GM21423 (cell line): ENCODE measurements at regions not wholly inside any gene's neighbourhood (a gene's known extent, or its start where the extent isn't known, plus 50 kb on each side); places are given as distances from the start of the nearest gene placed in this dataset.
"Not testable (repeated sequence)": the region's sequence is repeated elsewhere in the genome, so short reads cannot be mapped to it uniquely, and the experiment has no call there.

Source experiments
- ATAC-seq: cut with Tn5 transposase; IDR thresholded peaks from one replicate; pipeline ENCODE4 v1.9.1; 2021; ENCODE audit warnings: mild to moderate bottlenecking, moderate library complexity; ENCODE audit not compliant: unreplicated experiment

DNA sequence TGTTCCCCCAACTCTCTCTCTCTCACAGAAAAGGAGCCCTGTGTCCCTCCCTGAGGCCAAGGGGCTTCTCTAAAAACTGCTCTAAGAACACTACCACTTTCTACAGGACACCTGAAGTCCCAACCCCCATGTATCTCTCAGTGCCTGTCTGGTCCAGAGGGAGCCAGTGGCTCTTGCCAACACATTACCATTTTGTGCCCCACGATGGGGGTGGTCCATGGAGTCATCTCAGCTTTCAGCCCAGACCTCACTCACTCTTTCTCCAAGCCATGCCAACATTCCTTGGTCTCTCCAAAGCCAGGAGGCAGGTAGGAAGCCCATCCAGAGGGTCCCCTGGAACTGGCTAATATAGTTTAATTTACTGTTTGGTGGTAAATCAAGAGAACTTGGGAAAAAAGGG, 962.1 kb upstream of the DEFB115 start:
- not testable (repeated sequence) for ATAC-seq

DNA sequence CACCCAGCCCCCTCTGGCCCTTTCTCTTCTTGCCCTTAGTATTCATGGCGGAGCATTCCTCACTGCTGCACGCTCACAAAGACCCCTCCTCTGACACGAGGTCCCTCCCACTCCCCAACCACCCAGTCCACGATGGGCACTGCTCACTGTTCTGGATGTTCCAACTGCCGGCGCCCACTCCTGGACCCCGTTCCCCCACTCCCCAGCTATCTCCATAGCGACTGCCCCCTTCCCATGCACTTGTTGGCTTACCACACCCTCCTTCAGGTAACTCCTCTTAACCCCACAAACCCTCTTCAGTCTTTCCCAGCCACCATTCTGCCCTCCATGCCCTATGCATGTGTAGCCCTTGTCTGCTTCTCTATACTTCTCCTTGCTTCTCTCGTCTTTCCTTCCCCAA, 961.5 kb upstream of the DEFB115 start:
- not testable (repeated sequence) for ATAC-seq

DNA sequence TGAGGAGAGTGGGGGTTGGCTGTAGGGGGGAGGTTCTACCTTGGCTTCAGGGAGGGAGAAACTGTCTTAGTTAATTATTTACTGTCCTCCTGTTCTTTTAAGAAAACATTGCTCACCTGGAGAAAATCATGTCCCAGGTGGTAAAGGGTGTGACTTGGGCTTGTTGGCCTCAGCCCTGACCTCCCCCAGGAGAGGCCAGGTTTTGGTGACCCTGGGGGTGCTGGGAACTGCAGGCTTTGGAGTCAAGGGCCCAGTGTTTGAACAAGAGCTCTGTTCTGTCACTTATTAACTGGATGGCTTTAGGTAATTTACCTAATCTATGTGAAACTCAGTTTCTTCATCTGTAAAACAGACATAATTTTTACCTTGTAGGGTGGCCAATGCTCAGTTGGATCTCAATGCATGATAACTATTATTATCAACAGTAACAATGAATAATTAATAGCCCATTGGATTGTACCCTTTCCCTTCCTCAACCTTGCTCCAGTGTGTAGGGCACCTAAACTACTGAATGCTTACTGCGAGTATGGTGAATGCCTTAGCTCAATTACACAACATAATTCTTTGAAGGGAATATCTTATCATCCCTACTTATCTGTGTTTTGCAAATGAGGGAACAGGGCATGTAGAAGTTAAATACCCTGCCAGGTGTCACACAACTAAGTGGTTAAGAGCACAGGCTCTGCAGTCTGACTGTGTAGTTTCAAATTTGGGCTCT, 959.4 kb upstream of the DEFB115 start:
- not testable (repeated sequence) for ATAC-seq

DNA sequence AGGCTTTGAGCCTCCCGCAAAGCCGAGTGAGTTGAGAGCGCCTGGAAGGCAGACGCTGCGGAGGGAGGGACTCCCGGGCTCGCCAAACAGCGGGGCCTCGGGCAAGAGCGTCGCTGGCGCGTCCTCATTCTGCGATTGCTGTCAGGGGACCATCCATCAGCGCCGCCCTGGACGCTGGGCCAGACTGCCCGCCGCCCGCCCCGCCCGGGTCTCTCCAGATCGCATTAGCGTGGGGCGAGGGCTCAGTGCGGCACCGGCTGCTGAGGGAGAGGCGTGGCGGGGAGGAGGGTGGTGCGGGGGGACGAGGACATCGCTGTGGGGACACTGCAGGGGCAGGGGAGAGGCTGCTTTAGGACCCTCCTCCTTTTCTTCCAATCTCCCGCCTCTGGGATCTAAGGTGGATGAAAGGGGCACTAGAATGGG, 957.2 kb upstream of the DEFB115 start:
- ATAC-seq = not testable (repeated sequence)

DNA sequence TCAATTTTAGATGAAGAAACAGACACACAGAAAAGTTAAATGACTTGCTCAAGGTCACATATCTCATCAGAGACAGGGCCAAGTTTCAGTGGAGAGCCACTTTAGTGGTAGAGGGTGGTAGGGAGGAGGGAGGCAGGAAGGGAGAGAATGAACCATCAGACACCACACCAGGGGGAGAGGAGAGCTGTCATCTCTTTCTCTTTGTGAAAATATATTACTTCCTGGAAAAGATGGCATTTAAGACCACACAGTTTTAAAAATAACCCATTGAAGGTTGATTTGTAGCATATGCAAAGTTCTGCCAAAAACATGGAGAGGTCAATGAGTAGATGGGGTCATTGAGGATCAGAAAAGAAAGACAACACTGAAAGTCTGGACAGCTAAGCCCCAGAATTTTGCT, 954.7 kb upstream of the DEFB115 start:
- not testable (repeated sequence) for ATAC-seq

DNA sequence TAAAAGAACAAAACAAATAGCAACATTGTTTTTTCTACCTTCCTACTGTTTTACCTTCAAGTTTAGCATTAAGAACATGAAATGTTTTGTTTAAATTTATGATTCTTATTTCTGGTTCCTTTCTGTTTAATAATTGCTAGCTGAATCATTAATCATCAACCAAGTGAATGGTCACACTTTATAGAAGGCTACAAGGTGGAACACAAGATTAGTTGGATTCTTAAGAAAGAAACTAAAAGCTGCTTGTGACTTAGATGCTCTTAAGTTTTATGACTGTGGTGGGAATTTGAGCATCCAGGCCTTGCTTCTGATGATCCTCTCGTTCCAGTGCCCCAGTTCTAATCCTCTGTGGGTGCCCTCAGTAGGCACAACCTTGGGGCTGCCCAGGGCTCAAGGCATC, 947.5 kb upstream of the DEFB115 start:
- not testable (repeated sequence) for ATAC-seq

DNA sequence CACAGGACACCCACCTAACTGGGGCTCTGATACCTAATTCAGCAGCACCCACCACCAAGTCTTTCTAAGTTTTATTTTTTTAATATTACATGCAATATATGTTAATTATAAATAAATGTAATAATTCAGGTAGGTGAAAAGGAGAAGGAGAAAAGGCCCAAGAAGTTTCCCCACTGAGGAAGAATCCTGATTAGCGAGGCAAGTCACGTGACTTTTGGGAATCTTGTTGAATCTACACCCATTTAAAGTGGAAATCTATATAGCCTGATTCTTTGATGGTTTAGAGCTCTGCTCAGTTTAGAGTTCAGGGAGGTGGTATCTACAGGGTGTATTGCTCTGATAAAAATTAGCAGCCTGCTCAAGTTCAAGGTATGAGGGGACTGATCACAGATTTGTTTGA, 947.1 kb upstream of the DEFB115 start:
- not testable (repeated sequence) for ATAC-seq

DNA sequence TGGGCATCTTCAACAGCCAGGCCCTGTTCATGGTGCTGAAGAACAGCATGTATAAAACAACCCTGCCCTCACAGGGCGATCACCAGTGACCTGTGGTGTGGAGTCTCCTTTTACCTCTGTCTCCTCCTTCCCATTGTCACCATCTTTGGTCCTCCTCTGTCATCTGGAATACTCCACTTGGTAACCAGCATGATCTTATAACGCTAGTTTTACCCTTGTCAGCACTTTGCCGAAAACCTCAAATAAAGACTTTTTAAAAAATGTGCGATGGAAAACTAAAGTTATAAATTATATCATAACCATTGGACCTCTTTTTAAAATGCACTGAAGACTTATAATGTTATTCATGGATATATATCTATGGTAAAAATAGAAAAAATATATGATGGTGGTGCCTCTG, 945.2 kb upstream of the DEFB115 start:
- not testable (repeated sequence) for ATAC-seq

DNA sequence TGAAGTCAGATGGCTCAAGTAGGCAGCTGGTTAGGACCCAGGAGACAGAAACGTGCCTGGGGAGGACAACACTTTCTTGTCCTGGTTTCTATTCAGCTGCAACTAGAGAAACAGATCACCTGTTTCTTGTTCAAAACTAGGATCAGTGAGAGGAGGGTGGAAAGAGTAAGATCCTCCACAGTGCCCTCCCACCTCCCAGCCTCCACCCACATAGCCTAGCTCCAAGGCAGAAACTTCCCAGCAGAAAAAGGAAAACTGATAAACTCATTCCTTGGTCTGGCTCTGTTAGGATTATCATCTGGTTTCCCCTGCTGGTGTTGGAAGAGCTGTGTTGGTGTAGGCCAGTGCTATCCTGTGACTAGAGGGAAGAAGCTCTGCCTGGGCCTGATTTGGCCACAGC, 943.8 kb upstream of the DEFB115 start:
- ATAC-seq = not testable (repeated sequence)

DNA sequence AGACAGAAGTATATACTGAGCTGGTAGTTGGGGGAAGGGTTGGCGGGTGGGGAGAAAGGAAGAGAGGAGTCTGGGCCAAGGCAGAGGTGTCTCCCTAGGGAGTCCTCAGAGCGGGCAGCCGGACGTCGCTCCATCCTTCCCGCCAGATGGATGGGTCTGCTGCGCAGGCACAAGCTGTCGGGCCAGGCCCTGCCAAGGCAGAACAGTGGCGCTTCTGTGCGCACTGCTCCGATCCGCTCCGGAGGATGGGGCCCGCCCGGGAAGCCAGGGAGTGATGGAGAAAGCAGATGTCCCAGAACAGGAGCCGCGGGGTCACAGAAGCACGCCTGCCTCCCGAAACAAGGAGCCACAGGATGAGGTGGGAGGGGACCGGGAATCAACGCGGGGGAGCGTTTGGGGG, 941.4 kb upstream of the DEFB115 start:
- not testable (repeated sequence) for ATAC-seq

DNA sequence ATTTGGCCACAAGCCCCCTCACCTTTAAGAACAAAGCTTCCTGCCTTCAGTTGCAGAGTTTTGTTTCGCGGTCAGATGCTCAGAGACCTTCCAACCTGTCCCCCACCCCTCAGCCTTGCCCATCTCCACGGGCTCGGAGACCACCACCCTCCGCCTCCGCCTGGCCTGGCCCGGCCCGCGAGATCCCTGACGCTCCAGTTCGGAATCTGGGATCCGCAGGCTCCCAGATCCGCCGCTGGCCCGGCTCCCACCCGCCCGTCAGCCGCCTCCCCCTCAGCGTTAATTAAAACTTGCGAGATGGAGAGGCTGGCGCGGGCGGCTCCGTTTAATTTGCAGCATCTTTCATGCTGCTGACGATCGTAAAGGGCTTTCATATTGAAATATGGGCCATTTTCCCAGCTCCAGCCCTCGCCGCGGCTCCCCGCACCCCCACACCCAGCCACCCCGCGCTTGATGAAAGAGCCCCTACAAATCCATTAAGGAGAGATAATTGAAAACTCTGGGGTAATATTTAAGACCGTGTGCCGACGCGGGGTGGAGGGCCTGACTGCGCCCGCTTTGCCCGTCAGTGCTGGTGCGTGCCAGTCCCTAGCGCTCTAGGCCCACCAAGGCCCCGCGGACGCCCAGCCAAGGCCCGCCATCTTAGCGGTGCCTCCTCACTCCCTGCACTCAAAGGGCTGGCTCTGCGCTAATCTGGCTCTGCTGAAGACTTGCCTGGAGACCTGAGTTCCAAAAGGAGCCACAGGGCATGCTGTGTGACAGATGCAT, 940.7 kb upstream of the DEFB115 start:
- not testable (repeated sequence) for ATAC-seq

DNA sequence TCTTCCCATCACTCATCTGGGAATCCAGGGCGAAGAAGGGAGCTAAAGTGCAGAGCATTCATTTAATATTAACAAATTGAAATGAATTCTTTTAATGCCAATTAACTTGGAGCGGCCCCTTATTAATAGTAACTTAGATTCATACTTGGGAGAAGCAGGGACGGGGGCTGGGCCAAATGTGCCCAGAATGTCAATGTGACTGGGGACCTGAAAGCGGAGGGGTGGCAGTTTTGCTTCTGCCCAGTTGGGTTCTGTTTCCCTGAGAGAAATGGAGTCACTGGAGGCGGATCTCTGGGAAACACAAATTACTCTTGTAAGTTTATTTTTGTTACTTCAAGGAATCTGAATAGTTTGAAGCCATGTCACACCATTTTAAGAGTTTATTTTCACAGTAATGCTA, 923.7 kb upstream of the DEFB115 start:
- not testable (repeated sequence) for ATAC-seq

DNA sequence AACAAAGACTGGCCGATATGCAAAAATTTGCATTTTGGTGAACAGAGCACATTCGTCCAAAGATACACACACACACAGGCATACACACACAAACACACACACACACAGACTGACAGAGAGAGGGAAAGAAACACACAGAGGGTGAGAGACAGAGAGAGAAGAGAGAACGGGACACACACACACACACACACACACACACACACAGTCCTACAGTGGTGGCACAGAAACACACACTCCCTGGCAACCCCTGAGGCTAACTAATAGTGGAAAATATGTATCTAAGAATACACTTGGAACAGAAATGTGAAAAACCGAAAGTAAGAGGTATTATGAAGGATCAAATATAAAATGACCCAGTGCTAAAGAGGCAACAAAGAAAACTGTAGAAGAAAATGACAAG, 919.9 kb upstream of the DEFB115 start:
- not testable (repeated sequence) for ATAC-seq

DNA sequence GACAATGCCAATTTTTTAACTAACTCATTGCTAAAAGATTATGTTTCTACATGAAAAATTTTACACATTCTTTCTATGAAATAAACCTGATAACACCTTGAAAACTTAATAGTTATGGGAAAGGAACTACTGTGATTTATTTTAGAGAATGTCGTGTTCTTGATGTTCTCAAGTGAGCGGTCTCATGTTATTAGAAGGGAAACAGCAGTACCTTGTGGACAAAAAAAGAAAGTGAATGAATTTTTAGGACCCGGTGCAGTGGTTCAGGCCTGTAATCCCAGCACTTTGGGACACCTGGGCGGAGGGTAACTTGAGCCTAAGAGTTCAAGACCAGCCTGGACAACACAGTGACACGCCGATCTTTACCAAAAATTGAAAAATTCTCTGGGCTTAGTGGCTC, 908.5 kb upstream of the DEFB115 start:
- ATAC-seq = not testable (repeated sequence)

DNA sequence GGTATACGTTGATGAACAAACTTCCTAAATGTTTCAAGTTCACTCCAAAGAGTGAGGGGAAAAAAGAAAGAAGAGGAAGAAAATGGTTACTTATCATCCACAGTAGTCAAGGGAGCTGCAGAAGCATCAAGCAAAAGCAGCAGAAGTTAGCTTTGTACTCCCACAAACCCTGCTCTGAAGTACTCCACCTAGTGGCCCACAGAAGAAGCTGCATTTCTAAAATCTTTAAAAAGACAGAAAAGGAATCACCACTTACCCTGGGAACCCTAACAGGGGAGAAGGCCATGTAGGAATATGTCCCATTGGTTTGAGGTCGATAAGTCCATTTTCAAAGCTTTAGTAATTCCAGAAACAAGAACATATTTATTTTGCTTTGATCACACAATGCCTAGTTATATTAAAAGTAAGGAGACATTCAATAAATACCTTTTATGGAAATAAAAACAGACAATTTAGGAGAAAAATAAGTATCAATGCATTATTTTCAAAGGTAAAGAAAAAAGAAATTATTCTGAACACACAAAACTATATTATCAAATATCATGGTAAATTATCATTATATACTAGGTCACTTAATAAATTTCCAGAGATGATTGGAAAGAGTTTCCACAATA, 900.5 kb upstream of the DEFB115 start:
- not testable (repeated sequence) for ATAC-seq

DNA sequence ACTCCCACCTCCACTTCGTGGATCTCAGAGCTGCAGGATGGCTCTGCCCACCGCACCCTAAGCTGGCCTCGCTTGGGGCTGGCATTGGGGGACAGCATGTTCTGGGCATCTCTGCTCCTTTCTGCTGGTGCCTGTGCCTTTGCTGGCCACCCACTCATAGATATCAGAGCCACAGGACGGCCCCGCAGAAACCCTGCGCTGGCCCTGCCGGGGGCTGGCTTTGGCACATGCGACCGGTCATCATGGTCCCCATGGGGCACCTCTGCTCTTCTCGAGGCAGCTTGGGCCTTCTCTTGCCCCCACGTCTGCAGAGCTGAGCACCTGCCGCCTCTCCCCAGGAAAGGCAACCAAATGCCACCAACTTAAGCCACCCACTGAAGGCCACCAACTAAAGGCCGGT, 895.7 kb upstream of the DEFB115 start:
- ATAC-seq = not testable (repeated sequence)

DNA sequence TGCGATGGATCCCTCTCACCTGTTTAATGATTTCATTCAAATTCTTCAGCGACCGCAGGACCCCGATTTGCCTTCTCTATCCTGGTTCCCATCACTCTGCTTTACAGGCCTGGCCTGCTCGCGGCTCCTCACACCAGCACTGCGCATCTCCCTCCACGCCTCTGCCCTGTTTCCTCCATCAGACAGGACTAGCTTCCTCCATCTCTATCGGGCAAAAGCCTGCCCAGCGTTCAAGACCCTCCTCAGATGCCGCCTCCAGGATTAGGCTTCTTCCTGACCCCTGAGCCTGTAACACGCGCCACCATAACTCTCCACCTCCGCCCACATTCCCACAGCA, 881.1 kb upstream of the DEFB115 start:
- not testable (repeated sequence) for ATAC-seq

DNA sequence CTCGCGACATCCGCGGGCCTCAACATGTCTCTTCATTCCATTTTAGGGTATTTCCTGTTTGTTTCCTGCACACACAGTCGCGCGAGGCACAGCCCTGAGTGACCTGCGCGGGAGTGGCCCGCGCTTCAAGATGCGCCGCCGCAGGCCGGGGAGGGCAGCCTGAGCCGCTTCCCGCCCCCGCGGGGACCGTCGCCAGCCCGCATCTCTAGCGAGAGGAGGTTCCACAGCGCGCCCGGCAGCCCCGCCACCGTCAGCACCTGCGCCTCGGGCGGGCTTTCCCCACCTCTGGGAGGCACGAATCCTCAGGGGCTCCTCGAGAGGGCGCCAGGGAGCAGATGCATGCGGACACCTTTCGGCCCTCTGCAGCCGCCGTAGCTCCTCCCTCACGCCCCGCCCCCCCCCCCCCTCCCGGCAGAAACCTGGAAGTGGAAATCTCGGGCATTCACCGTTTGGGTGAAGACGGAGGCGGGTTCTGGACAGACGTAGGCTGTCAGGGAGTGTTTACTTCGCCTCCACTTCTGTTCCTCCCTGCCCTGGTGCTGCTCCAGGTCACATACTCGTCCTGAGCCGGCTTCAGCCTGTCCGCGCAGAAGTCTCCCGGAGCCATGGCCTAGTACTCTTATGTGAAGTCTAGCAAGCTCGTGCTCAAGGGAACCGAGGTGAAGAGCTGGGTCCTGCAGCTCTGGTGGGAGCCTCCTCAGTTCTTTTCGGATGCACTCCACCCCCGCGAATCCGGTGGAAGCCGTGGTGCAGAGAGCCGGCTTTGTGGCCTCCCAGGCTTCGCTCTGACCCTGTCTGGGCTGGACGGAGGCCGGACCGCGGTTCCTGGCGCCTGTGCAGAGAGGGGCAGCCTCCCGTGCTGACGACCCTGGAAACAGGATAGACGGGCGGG, 880.5 kb upstream of the DEFB115 start:
- peak; percentile 94 for ATAC-seq

DNA sequence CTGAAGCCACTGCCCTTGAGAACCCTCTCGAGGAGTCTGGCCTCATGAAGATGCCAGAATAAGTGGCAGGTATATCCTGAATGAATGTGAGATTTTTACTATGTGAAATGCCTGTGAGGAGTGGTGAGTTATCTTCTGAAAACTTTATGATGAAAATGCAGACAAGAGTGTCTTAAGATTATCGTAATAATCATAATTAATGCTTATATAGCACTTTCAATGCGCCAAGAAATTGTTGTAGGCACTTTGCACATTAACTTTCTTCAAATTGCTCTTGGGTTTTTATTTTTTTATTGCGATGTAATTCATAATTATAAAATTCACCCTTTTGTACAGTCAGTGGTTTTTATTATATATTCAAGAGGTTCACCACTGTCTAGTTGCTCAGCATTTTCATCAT, 879.1 kb upstream of the DEFB115 start:
- not testable (repeated sequence) for ATAC-seq

DNA sequence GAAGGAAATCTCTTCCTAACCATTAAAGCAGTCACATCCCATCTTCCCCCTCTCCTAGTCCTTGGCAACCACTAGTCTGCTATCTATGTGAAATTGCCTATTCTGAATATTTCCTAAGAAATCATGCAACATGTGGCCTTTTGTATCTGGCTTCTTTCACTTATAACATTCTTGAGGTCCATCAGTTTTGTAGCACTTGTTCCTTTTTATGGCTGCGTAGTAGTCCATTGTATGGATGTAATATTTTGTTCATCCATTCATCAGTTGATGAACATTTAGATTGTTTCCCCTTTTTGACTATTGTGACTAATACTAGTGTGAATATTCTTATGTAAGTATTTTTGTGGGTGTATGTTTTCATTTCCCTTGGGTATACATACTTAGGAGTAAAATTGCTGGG, 878.7 kb upstream of the DEFB115 start:
- ATAC-seq = not testable (repeated sequence)

DNA sequence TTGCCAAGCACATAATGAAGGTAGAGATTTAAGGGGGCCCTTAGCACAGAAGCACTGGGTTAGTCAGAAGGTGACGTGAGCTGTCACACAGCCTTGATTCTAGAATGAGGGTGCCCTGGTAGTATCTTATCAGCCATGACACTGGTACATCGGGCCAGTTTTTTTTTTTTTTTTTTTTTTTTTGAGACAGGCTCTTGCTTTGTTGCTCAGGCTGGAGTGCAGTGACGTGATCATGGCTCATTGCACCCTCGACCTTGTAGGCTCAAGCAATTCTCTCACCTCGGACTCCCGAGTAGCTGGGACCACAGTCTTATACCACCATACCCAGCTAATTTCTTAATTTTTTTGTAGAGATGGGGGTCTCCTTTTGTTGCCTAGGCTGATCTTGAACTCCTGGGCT, 872.6 kb upstream of the DEFB115 start:
- ATAC-seq = not testable (repeated sequence)
